ENCODE measurements at regions not wholly inside any gene's neighbourhood (a gene's known extent, or its start where the extent isn't known, plus 50 kb on each side); places are given as distances from the start of the nearest gene placed in this dataset.
"Not testable (repeated sequence)": the region's sequence is repeated elsewhere in the genome, so short reads cannot be mapped to it uniquely, and the experiment has no call there.

GRCh38 chrX:98897191-98897590 is 1512.9 kb downstream of the PCDH19 start:
- no peak overlapping the region for H3K27ac ChIP-seq
- H3K4me1 ChIP-seq (ENCODE audit: low read depth): no peaks in the 10 kb centered on the region
- H3K27me3 ChIP-seq: no peaks in the 10 kb centered on the region
- TF ChIP-seq CTCF (IDR thresholded peaks at IDR 0.05; ENCODE audit: low read depth, low read length): no peak
- H3K9me3 ChIP-seq (ENCODE audit: low read depth): no peaks in the 10 kb centered on the region
- no peak overlapping the region for H3K4me3 ChIP-seq
- H3K36me3 ChIP-seq: no peaks in the 10 kb centered on the region
- no peak for DNase-seq (ENCODE audit: low read depth in 1 of 2, low spot score in 1 of 2)

- peak in 1 of 2 donors; percentile 28 for DNase-seq (ENCODE audit: low read depth in 1 of 2, low spot score in 1 of 2)
- not testable (repeated sequence) for H3K27ac ChIP-seq; H3K4me1 ChIP-seq (ENCODE audit: low read depth); H3K4me3 ChIP-seq; H3K9me3 ChIP-seq (ENCODE audit: low read depth); H3K36me3 ChIP-seq; H3K27me3 ChIP-seq
Measured at GRCh38 chrX:98850639-98851038, 1559.4 kb downstream of the PCDH19 start.

Data from cardiac muscle cell (in vitro differentiated cells and primary cell).